ENCODE measurements at regions not wholly inside any gene's neighbourhood (a gene's known extent, or its start where the extent isn't known, plus 50 kb on each side); places are given as distances from the start of the nearest gene placed in this dataset.

DNA sequence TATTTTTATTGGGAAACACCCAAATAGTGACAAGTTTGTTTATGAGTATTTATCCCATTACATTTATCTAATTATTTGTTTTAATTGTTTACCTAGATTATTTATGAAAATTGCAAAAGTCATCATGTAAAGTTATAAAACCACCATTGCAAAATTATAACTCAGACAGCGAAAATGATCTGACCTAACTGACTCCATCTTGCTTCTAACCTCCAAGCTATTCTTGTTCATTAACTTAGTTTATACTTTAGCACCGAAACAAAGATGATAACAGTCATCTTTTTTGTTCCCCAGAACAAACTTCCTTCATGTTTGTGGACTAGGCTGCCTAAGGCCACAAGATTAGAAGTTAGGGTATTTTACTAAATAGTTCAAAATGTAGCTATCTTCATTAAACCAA is 190.8 kb downstream of the FASLG start:
- TF ChIP-seq, protein P1, sequence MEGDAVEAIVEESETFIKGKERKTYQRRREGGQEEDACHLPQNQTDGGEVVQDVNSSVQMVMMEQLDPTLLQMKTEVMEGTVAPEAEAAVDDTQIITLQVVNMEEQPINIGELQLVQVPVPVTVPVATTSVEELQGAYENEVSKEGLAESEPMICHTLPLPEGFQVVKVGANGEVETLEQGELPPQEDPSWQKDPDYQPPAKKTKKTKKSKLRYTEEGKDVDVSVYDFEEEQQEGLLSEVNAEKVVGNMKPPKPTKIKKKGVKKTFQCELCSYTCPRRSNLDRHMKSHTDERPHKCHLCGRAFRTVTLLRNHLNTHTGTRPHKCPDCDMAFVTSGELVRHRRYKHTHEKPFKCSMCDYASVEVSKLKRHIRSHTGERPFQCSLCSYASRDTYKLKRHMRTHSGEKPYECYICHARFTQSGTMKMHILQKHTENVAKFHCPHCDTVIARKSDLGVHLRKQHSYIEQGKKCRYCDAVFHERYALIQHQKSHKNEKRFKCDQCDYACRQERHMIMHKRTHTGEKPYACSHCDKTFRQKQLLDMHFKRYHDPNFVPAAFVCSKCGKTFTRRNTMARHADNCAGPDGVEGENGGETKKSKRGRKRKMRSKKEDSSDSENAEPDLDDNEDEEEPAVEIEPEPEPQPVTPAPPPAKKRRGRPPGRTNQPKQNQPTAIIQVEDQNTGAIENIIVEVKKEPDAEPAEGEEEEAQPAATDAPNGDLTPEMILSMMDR (IDR thresholded peaks at IDR 0.05), result no peak
- TF ChIP-seq POLR2A (IDR thresholded peaks at IDR 0.05), result no peak

Measured in uterus (tissue), 2 donors.